BJ (cell line): ENCODE measurements at regions not wholly inside any gene's neighbourhood (a gene's known extent, or its start where the extent isn't known, plus 50 kb on each side); places are given as distances from the start of the nearest gene placed in this dataset.

ENCODE experiments used
- CTCF ChIA-PET: fragments of 350-600 bp; formaldehyde crosslinking; extraction: SDS; loops from one replicate; lab custom pipeline; 2021; ENCODE audit warnings: antibody characterized with exemption, inconsistent platforms; lab: Yijun Ruan, JAX
- POLR2A ChIA-PET: fragments of 300-600 bp; sonication (Branson Sonifier 250); formaldehyde crosslinking; extraction: SDS; loops from one replicate; lab custom pipeline; 2021; ENCODE audit warnings: antibody characterized with exemption; lab: Charles Lee
- DNase-seq: peaks from one replicate; pipeline ENCODE4 v3.0.0-alpha.2; 2011; ENCODE audit warnings: low read depth
- H3K27me3 ChIP-seq: 2 replicates; pipeline ENCODE4 v1.6.0; 2011; ENCODE audit warnings: low read length; ENCODE audit not compliant: control insufficient read depth, insufficient read depth
- H3K36me3 ChIP-seq: 2 replicates; pipeline ENCODE4 v1.5.1; 2011; ENCODE audit warnings: low read length; ENCODE audit not compliant: control insufficient read depth, insufficient read depth
- H3K4me3 ChIP-seq: 2 replicates; pipeline ENCODE4 v1.5.1; 2011; ENCODE audit warnings: low read depth, mild to moderate bottlenecking, control low read depth, low read length
- CTCF ChIP-seq: IDR thresholded peaks from 2 replicates; pipeline ENCODE4 v1.5.1; 2011; ENCODE audit warnings: low read depth, mild to moderate bottlenecking, control low read depth, inconsistent platforms, low read length, moderate library complexity; ENCODE audit not compliant: insufficient read depth

- Histone ChIP-seq H3K27me3 (no peaks in the 10 kb centered on the region), H3K36me3 (no peaks in the 10 kb centered on the region; the same call in 1 of the 2 replicates), H3K4me3 (no peak overlapping the region)
- no peak for TF ChIP-seq CTCF
- CTCF ChIA-PET = interaction anchor here (0.6 to 1.1 kb wide), 2 partner anchors 141 to 230 kb away, joined by 3 read pairs; no protein-coding TSS in a partner anchor
- POLR2A ChIA-PET = no interaction called here
- no peak for DNase-seq
Observed at GRCh38 chr2:43010438-43011157, 215.8 kb downstream of the ZFP36L2 start.

- Histone ChIP-seq H3K4me3 (no peak overlapping the region), H3K27me3 (no peaks in the 10 kb centered on the region), H3K36me3 (no peaks in the 10 kb centered on the region; the same call in 1 of the 2 replicates)
- DNase-seq = no peak
- TF ChIP-seq CTCF = no peak
- POLR2A ChIA-PET = no interaction called here
- CTCF ChIA-PET = interaction anchor here (1.0 to 1.5 kb wide), 2 partner anchors 9 to 35 kb away, joined by 5 to 6 read pairs; no protein-coding TSS in a partner anchor
Observed at GRCh38 chr2:43009448-43009847, 217.0 kb downstream of the ZFP36L2 start.

- no peak for DNase-seq
- Histone ChIP-seq H3K36me3 (no peaks in the 10 kb centered on the region; the same call in 1 of the 2 replicates), H3K4me3 (no peak overlapping the region), H3K27me3 (no peaks in the 10 kb centered on the region)
- TF ChIP-seq CTCF = no peak
- ChIA-PET POLR2A (no interaction called here), CTCF (interaction anchor here (1.5 kb wide), 1 partner anchor 34 kb away, joined by 6 read pairs; no protein-coding TSS in a partner anchor)
Observed at GRCh38 chr2:43008388-43008787, 216.0 kb upstream of the HAAO start.

GRCh38 chr2:43007901-43008300 lies 215.5 kb upstream of the HAAO start:
- no peak overlapping the region for H3K4me3 ChIP-seq
- H3K36me3 ChIP-seq = no peaks in the 10 kb centered on the region; the same call in 1 of the 2 replicates
- CTCF ChIA-PET = interaction anchor here (1.5 to 1.6 kb wide), 2 partner anchors 29 to 33 kb away, joined by 5 to 6 read pairs; no protein-coding TSS in a partner anchor
- no peak for TF ChIP-seq CTCF
- POLR2A ChIA-PET = no interaction called here
- DNase-seq = no peak
- H3K27me3 ChIP-seq = no peaks in the 10 kb centered on the region

- H3K4me3 ChIP-seq = no peak overlapping the region
- CTCF ChIA-PET = interaction anchor here (1.6 kb wide), 1 partner anchor 28 kb away, joined by 5 read pairs; no protein-coding TSS in a partner anchor
- H3K27me3 ChIP-seq = no peaks in the 10 kb centered on the region; the same call in 1 of the 2 replicates
- H3K36me3 ChIP-seq = no peaks in the 10 kb centered on the region; the same call in 1 of the 2 replicates
- TF ChIP-seq CTCF = no peak
- no peak for DNase-seq
- POLR2A ChIA-PET = no interaction called here
Observed at GRCh38 chr2:43006834-43007543, 214.6 kb upstream of the HAAO start.
